Fibroblast of villous mesenchyme (primary cell): ENCODE measurements at regions not wholly inside any gene's neighbourhood (a gene's known extent, or its start where the extent isn't known, plus 50 kb on each side); places are given as distances from the start of the nearest gene placed in this dataset.

Experiments
- DNase-seq: peaks from one replicate; pipeline ENCODE4 v3.0.0-alpha.2; 2010; ENCODE audit warnings: low read depth
- H3K4me3 ChIP-seq: 2 replicates; pipeline ENCODE4 v1.5.1; 2011; ENCODE audit warnings: low read depth, mild to moderate bottlenecking, low read length
- TF ChIP-seq, protein P1 (sequence below): IDR thresholded peaks from 2 replicates; pipeline ENCODE4 v1.5.1; 2012; ENCODE audit warnings: low read depth, mild to moderate bottlenecking, low read length; ENCODE audit not compliant: insufficient read depth

GRCh38 chr21:28550057-28550825 lies 442.4 kb downstream of the LTN1 start:
- TF ChIP-seq, protein P1, sequence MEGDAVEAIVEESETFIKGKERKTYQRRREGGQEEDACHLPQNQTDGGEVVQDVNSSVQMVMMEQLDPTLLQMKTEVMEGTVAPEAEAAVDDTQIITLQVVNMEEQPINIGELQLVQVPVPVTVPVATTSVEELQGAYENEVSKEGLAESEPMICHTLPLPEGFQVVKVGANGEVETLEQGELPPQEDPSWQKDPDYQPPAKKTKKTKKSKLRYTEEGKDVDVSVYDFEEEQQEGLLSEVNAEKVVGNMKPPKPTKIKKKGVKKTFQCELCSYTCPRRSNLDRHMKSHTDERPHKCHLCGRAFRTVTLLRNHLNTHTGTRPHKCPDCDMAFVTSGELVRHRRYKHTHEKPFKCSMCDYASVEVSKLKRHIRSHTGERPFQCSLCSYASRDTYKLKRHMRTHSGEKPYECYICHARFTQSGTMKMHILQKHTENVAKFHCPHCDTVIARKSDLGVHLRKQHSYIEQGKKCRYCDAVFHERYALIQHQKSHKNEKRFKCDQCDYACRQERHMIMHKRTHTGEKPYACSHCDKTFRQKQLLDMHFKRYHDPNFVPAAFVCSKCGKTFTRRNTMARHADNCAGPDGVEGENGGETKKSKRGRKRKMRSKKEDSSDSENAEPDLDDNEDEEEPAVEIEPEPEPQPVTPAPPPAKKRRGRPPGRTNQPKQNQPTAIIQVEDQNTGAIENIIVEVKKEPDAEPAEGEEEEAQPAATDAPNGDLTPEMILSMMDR, result no peak
- no peak for DNase-seq

GRCh38 chr21:28548291-28548690 lies 444.4 kb downstream of the LTN1 start:
- TF ChIP-seq, protein P1, result no peak
- DNase-seq, result no peak
- H3K4me3 ChIP-seq, result no peak overlapping the region

More at GRCh38 chr21:28550057-28550825, 442.4 kb downstream of the LTN1 start:
- H3K4me3 ChIP-seq, result no peak overlapping the region

- no peak for DNase-seq
- TF ChIP-seq, protein P1, result no peak
- no peak overlapping the region for H3K4me3 ChIP-seq
Measured at GRCh38 chr21:28547766-28548165, 444.9 kb downstream of the LTN1 start.

DNA sequence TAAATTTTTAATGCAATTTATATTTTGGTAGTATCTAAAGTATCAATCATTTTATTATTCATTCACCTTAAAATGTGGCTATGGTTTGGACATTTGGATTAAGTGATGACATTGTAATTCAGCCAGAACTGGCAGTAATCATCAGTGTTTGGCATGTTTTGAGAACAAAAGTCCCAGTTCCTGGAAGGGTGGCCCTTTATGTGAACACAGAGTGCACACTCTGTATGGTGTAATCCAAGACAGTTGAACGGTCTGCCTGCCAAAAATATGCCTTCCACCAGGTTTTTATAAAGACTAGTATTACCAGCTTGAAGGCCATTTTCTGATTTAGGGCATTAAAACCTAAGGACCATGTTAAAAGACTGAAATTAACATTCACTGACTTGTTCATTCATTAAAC lies 448.7 kb downstream of the LTN1 start:
- TF ChIP-seq, protein P1, result no peak
- H3K4me3 ChIP-seq, result no peak overlapping the region
- no peak for DNase-seq

GRCh38 chr21:28541371-28542112 lies 451.1 kb downstream of the LTN1 start:
- DNase-seq, result no peak
- no peak overlapping the region for H3K4me3 ChIP-seq
- TF ChIP-seq, protein P1, result no peak

DNA sequence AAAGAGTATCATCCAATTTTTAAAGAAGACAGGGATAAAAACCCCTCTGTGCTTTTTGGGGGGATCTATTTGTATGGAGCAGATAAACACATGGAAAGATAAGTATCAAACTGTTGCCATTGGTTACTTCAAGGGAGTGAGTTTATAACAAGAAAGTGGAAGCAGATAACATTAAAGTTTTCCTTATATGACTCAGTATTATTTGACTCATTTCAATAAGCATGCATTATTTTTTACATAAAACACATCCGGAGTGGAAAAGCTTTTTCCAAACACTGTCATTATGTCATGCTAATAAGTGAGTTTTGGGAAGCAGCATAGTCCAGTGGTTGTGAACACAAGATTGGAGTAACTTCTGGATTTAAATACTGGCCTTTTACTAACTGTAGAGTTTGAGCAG lies 452.2 kb downstream of the LTN1 start:
- peak; percentile 50 for DNase-seq
- TF ChIP-seq, protein P1, result no peak
- no peak overlapping the region for H3K4me3 ChIP-seq
